Mesendoderm (in vitro differentiated cells): ENCODE measurements at regions not wholly inside any gene's neighbourhood (a gene's known extent, or its start where the extent isn't known, plus 50 kb on each side); places are given as distances from the start of the nearest gene placed in this dataset.
A peak's percentile ranks its signal among the peaks of the same experiment; 100 is the strongest.
"Not testable (repeated sequence)": the region's sequence is repeated elsewhere in the genome, so short reads cannot be mapped to it uniquely, and the experiment has no call there.

Experiments
- DNase-seq: peaks from one replicate; pipeline ENCODE4 v3.0.0; 2013
- H2AK5ac ChIP-seq: 2 replicates; pipeline ENCODE4 v1.6.1; 2013; ENCODE audit warnings: low read length, inconsistent platforms
- H2BK120ac ChIP-seq: 2 replicates; pipeline ENCODE4 v1.6.1; 2013; ENCODE audit warnings: low read depth, mild to moderate bottlenecking, low read length, moderate library complexity, mixed read lengths
- H2BK15ac ChIP-seq: replicated peaks from 2 replicates; pipeline ENCODE4 v1.6.1; 2013; ENCODE audit warnings: low read depth, mild to moderate bottlenecking, moderate library complexity
- H2BK5ac ChIP-seq: 2 replicates; pipeline ENCODE4 v1.6.1; 2013; ENCODE audit warnings: low read length, inconsistent platforms
- H3K18ac ChIP-seq: 2 replicates; pipeline ENCODE4 v1.6.1; 2013; ENCODE audit warnings: mild to moderate bottlenecking, low read length, mixed read lengths
- H3K23ac ChIP-seq: one replicate; pipeline ENCODE4 v1.6.1; 2013; ENCODE audit warnings: low read length
- H3K27ac ChIP-seq: 2 replicates; pipeline ENCODE4 v1.5.1; 2013; ENCODE audit warnings: low read depth, mild to moderate bottlenecking, inconsistent platforms, low read length, moderate library complexity
- H3K27me3 ChIP-seq: 2 replicates; pipeline ENCODE4 v1.6.1; 2013; ENCODE audit warnings: low read length, control low read depth, mild to moderate bottlenecking, inconsistent platforms; ENCODE audit not compliant: insufficient read depth, poor library complexity
- H3K36me3 ChIP-seq: 2 replicates; pipeline ENCODE4 v1.6.1; 2013; ENCODE audit warnings: low read length, inconsistent platforms; ENCODE audit not compliant: control insufficient read depth, insufficient read depth
- H3K4ac ChIP-seq: one replicate; pipeline ENCODE4 v1.6.1; 2013; ENCODE audit warnings: low read depth, mild to moderate bottlenecking, low read length, moderate library complexity
- H3K4me1 ChIP-seq: 2 replicates; pipeline ENCODE4 v1.6.1; 2013; ENCODE audit warnings: low read depth, low read length, inconsistent platforms; ENCODE audit not compliant: control insufficient read depth
- H3K4me2 ChIP-seq: 2 replicates; pipeline ENCODE4 v1.6.1; 2013; ENCODE audit warnings: low read length
- H3K4me3 ChIP-seq: 2 replicates; pipeline ENCODE4 v1.5.1; 2013; ENCODE audit warnings: mild to moderate bottlenecking, low read length
- H3K56ac ChIP-seq: one replicate; pipeline ENCODE4 v1.6.1; 2013; ENCODE audit warnings: low read length
- H3K79me1 ChIP-seq: 2 replicates; pipeline ENCODE4 v1.6.1; 2013; ENCODE audit warnings: low read length, inconsistent platforms
- H3K79me2 ChIP-seq: 2 replicates; pipeline ENCODE4 v1.6.1; 2013; ENCODE audit warnings: mild to moderate bottlenecking, low read length; ENCODE audit not compliant: control insufficient read depth, insufficient read depth
- H3K9ac ChIP-seq: 2 replicates; pipeline ENCODE4 v1.6.1; 2013; ENCODE audit warnings: low read length, inconsistent platforms
- H4K5ac ChIP-seq: one replicate; pipeline ENCODE4 v1.6.1; 2013; ENCODE audit warnings: low read length
- H4K8ac ChIP-seq: one replicate; pipeline ENCODE4 v1.6.1; 2013; ENCODE audit warnings: low read depth, mild to moderate bottlenecking, control low read depth, low read length, moderate library complexity
- WGBS: extraction: QIAGEN DNeasy Blood & Tissue Kit; methylation state at CpG from one replicate; pipeline ENCODE4 v1.1.7; 2013; ENCODE audit warnings: low lambda C conversion rate, missing lambda C conversion rate; ENCODE audit not compliant: insufficient coverage; ENCODE audit errors: extremely low coverage; 5-methylcytosine and 5-hydroxymethylcytosine counted together

GRCh38 chr15:25099966-25100365 lies 145.2 kb downstream of the SNRPN start:
- H2AK5ac ChIP-seq, H2BK15ac ChIP-seq, H2BK5ac ChIP-seq, DNase-seq, H2BK120ac ChIP-seq, H4K8ac ChIP-seq, H3K4me1 ChIP-seq, H3K27me3 ChIP-seq, H4K5ac ChIP-seq, H3K4me2 ChIP-seq, H3K79me2 ChIP-seq, H3K79me1 ChIP-seq, H3K9ac ChIP-seq, H3K56ac ChIP-seq, H3K4ac ChIP-seq, H3K23ac ChIP-seq, H3K36me3 ChIP-seq, H3K4me3 ChIP-seq, H3K18ac ChIP-seq, H3K27ac ChIP-seq: not testable (repeated sequence)
- WGBS, result no CpG with 5 or more reads among the region's 8 CpGs

- Histone ChIP-seq H4K8ac (no peak overlapping the region), H3K79me1 (no peaks in the 10 kb centered on the region), H3K36me3 (peaks cover 15% of the 10 kb centered on the region), H3K4me2 (no peak overlapping the region), H3K4me1 (no peaks in the 10 kb centered on the region), H3K27me3 (peaks cover under 1% of the 10 kb centered on the region), H3K4me3 (no peak overlapping the region), H2BK120ac (no peak overlapping the region), H4K5ac (no peak overlapping the region), H3K18ac (no peak overlapping the region), H2AK5ac (no peak overlapping the region), H3K27ac (no peak overlapping the region), H3K23ac (no peak overlapping the region), H3K56ac (no peak overlapping the region), H3K79me2 (no peaks in the 10 kb centered on the region), H3K4ac (no peak overlapping the region), H2BK5ac (no peak overlapping the region), H2BK15ac (no peak overlapping the region), H3K9ac (no peak overlapping the region)
- no peak for DNase-seq
- WGBS, result no CpG with 5 or more reads among the region's 1 CpG
Measured at GRCh38 chr15:25106209-25106608, 151.4 kb downstream of the SNRPN start.

- no peak for DNase-seq
- no peak overlapping the region for H4K5ac ChIP-seq
- no peak overlapping the region for H3K4ac ChIP-seq
- no peaks in the 10 kb centered on the region for H3K36me3 ChIP-seq
- H3K56ac ChIP-seq, result no peak overlapping the region
- H2BK5ac ChIP-seq, result no peak overlapping the region
- no peaks in the 10 kb centered on the region for H3K79me1 ChIP-seq
- H3K4me1 ChIP-seq, result peaks cover 2% of the 10 kb centered on the region
- no peaks in the 10 kb centered on the region for H3K79me2 ChIP-seq
- H3K4me3 ChIP-seq, result no peak overlapping the region
- H3K4me2 ChIP-seq, result no peak overlapping the region
- no peak overlapping the region for H4K8ac ChIP-seq
- H2AK5ac ChIP-seq, result no peak overlapping the region
- H3K18ac ChIP-seq, result no peak overlapping the region
- H2BK120ac ChIP-seq, result no peak overlapping the region
- no CpG with 5 or more reads among the region's 2 CpGs for WGBS
- H3K27ac ChIP-seq, result peak overlapping the region; percentile 6
- no peak overlapping the region for H2BK15ac ChIP-seq
- no peaks in the 10 kb centered on the region for H3K27me3 ChIP-seq
- no peak overlapping the region for H3K23ac ChIP-seq
- H3K9ac ChIP-seq, result no peak overlapping the region
Measured at GRCh38 chr15:25133804-25134203, 179.0 kb downstream of the SNRPN start.

DNA sequence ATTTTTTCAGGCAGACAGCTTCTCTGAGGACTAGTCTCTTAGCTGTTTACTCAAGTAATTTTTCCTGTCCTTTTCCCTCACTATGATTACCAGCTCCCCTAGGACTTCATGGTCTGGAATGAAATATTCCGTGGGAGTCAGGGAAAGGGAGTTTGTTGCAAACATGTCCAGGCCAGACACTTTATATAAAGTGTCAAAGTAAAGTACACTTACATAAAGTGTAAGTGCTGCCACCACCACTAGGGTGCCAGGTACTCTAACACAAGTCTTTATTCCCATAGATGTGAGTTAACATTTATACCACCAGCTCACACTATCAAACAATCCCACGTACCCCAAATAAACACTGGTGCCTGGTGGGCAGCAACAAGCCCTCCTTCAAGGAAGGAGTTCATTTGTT lies 179.8 kb downstream of the SNRPN start:
- H3K23ac ChIP-seq, result no peak overlapping the region
- WGBS, result no CpG with 5 or more reads among the region's 2 CpGs
- H2BK5ac ChIP-seq, result no peak overlapping the region
- H3K4me3 ChIP-seq, result no peak overlapping the region
- H3K27ac ChIP-seq, result no peak overlapping the region
- H2BK120ac ChIP-seq, result no peak overlapping the region
- H3K18ac ChIP-seq, result no peak overlapping the region
- no peak overlapping the region for H2BK15ac ChIP-seq
- no peaks in the 10 kb centered on the region for H3K79me1 ChIP-seq
- no peaks in the 10 kb centered on the region for H3K36me3 ChIP-seq
- no peak overlapping the region for H3K9ac ChIP-seq
- no peak overlapping the region for H4K8ac ChIP-seq
- H4K5ac ChIP-seq, result no peak overlapping the region
- H2AK5ac ChIP-seq, result no peak overlapping the region
- H3K79me2 ChIP-seq, result no peaks in the 10 kb centered on the region
- H3K27me3 ChIP-seq, result no peaks in the 10 kb centered on the region
- no peak overlapping the region for H3K4me2 ChIP-seq
- H3K4me1 ChIP-seq, result peaks cover 2% of the 10 kb centered on the region
- DNase-seq, result no peak
- H3K56ac ChIP-seq, result no peak overlapping the region
- H3K4ac ChIP-seq, result no peak overlapping the region

DNA sequence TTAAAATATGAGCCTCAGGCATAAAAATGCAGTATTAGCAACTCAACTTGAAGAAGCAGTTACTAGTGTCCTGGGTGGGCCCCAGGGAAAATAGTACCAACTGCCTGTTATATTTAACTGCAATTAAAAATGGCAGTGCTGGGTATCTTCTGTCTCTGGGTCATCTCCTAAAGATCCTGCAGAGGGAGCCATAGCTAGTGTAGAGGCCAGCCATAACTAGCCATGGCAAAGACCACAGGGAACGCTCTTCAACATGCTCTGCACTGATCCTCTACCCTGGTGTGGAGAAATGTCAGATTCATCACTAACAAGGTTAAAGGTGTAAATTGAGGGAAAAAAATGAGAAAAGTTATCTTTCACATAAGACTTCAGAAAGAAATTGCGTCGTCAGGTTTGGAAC lies 181.3 kb downstream of the SNRPN start:
- Histone ChIP-seq H3K56ac (no peak overlapping the region), H2BK15ac (no peak overlapping the region), H3K79me2 (no peaks in the 10 kb centered on the region), H3K4ac (no peak overlapping the region), H3K23ac (no peak overlapping the region), H3K4me2 (no peak overlapping the region), H3K27me3 (no peaks in the 10 kb centered on the region), H3K9ac (no peak overlapping the region), H3K18ac (no peak overlapping the region), H3K4me3 (no peak overlapping the region), H3K4me1 (peaks cover 2% of the 10 kb centered on the region), H4K5ac (no peak overlapping the region), H2BK120ac (no peak overlapping the region), H3K27ac (no peak overlapping the region), H4K8ac (no peak overlapping the region), H3K79me1 (no peaks in the 10 kb centered on the region), H2AK5ac (no peak overlapping the region), H3K36me3 (no peaks in the 10 kb centered on the region), H2BK5ac (no peak overlapping the region)
- DNase-seq, result peak; percentile 62
- WGBS, result no CpG with 5 or more reads among the region's 3 CpGs

DNA sequence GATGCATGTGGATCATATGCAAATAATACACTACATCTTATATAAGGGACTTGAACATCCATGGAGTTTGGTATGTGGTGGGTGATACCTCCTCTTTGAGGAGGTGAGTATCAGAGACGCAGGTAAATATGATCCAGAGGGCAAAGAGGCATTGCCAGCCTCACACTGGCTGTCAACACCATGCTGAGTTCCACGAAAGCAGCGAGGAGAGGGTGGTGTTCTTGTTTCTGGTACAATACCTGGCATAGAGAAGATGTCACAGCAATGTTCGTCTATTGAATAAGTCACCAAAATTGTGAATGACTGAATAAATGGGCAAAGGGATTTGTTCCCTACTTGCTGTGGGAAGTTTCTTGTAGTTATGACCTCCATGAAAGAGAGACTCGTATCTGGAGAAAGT lies 182.2 kb downstream of the SNRPN start:
- Histone ChIP-seq H3K4ac (no peak overlapping the region), H4K8ac (no peak overlapping the region), H2AK5ac (no peak overlapping the region), H3K4me3 (no peak overlapping the region), H3K79me2 (no peaks in the 10 kb centered on the region), H3K27me3 (no peaks in the 10 kb centered on the region), H2BK5ac (no peak overlapping the region), H3K9ac (no peak overlapping the region), H3K79me1 (no peaks in the 10 kb centered on the region), H3K23ac (no peak overlapping the region), H3K18ac (no peak overlapping the region), H3K36me3 (no peaks in the 10 kb centered on the region), H3K4me2 (no peak overlapping the region), H3K4me1 (peaks cover 2% of the 10 kb centered on the region), H2BK120ac (no peak overlapping the region), H2BK15ac (no peak overlapping the region), H3K27ac (no peak overlapping the region), H3K56ac (no peak overlapping the region), H4K5ac (no peak overlapping the region)
- DNase-seq, result no peak
- WGBS, result no CpG with 5 or more reads among the region's 5 CpGs
